ENCODE measurements at regions not wholly inside any gene's neighbourhood (a gene's known extent, or its start where the extent isn't known, plus 50 kb on each side); places are given as distances from the start of the nearest gene placed in this dataset.
"Not testable (repeated sequence)": the region's sequence is repeated elsewhere in the genome, so short reads cannot be mapped to it uniquely, and the experiment has no call there.

- no peak overlapping the region for H3K27ac ChIP-seq (ENCODE audit: low read depth, low read length, severe bottlenecking)
- 90 to 92% methylated on average over 3 of the region's 3 CpGs for WGBS, 2 experiments (ENCODE audit: insufficient coverage in 2 of 2)
- H3K9me3 ChIP-seq (ENCODE audit: control insufficient read depth, low read length) = no peaks in the 10 kb centered on the region
These were observed 457.3 kb upstream of the RGS18 start for GRCh38 chr1:191700922-191701321.

GRCh38 chr1:191702124-191702523 lies 456.1 kb upstream of the RGS18 start:
- H3K27ac ChIP-seq (ENCODE audit: low read depth, low read length, severe bottlenecking) = no peak overlapping the region
- H3K36me3 ChIP-seq (ENCODE audit: control insufficient read depth, insufficient read depth, low read length) = no peaks in the 10 kb centered on the region
- WGBS, 2 experiments (ENCODE audit: insufficient coverage in 2 of 2) = no CpG with 5 or more reads among the region's 2 CpGs
- H3K9me3 ChIP-seq (ENCODE audit: control insufficient read depth, low read length) = no peaks in the 10 kb centered on the region
- H3K4me1 ChIP-seq (ENCODE audit: control insufficient read depth, insufficient read depth, low read length, poor library complexity, severe bottlenecking) = no peaks in the 10 kb centered on the region
- no peak overlapping the region for H3K4me3 ChIP-seq (ENCODE audit: extremely low read depth, insufficient read depth, low read length, poor library complexity, severe bottlenecking)

More at GRCh38 chr1:191700922-191701321, 457.3 kb upstream of the RGS18 start:
- Histone ChIP-seq H3K4me1 (ENCODE audit: control insufficient read depth, insufficient read depth, low read length, poor library complexity, severe bottlenecking) (no peaks in the 10 kb centered on the region), H3K36me3 (ENCODE audit: control insufficient read depth, insufficient read depth, low read length) (no peaks in the 10 kb centered on the region), H3K4me3 (ENCODE audit: extremely low read depth, insufficient read depth, low read length, poor library complexity, severe bottlenecking) (no peak overlapping the region)

- no peak overlapping the region for H3K4me3 ChIP-seq (ENCODE audit: extremely low read depth, insufficient read depth, low read length, poor library complexity, severe bottlenecking)
- no peaks in the 10 kb centered on the region for H3K4me1 ChIP-seq (ENCODE audit: control insufficient read depth, insufficient read depth, low read length, poor library complexity, severe bottlenecking)
- H3K36me3 ChIP-seq (ENCODE audit: control insufficient read depth, insufficient read depth, low read length) = no peaks in the 10 kb centered on the region
- 86 to 92% methylated on average over 1 of the region's 2 CpGs for WGBS, 2 experiments (ENCODE audit: insufficient coverage in 2 of 2)
- no peaks in the 10 kb centered on the region for H3K9me3 ChIP-seq (ENCODE audit: control insufficient read depth, low read length)
- no peak overlapping the region for H3K27ac ChIP-seq (ENCODE audit: low read depth, low read length, severe bottlenecking)
These were observed 451.0 kb upstream of the RGS18 start for GRCh38 chr1:191707288-191707687.

GRCh38 chr1:191709215-191709614 lies 449.0 kb upstream of the RGS18 start:
- 93 to 100% methylated on average over 2 of the region's 2 CpGs for WGBS, 2 experiments (ENCODE audit: insufficient coverage in 2 of 2)
- no peaks in the 10 kb centered on the region for H3K36me3 ChIP-seq (ENCODE audit: control insufficient read depth, insufficient read depth, low read length)
- no peak overlapping the region for H3K27ac ChIP-seq (ENCODE audit: low read depth, low read length, severe bottlenecking)
- no peaks in the 10 kb centered on the region for H3K4me1 ChIP-seq (ENCODE audit: control insufficient read depth, insufficient read depth, low read length, poor library complexity, severe bottlenecking)
- H3K9me3 ChIP-seq (ENCODE audit: control insufficient read depth, low read length) = no peaks in the 10 kb centered on the region
- H3K4me3 ChIP-seq (ENCODE audit: extremely low read depth, insufficient read depth, low read length, poor library complexity, severe bottlenecking) = no peak overlapping the region

- no peaks in the 10 kb centered on the region for H3K36me3 ChIP-seq (ENCODE audit: control insufficient read depth, insufficient read depth, low read length)
- H3K27ac ChIP-seq (ENCODE audit: low read depth, low read length, severe bottlenecking) = no peak overlapping the region
- 95 to 100% methylated on average over 3 to 4 of the region's 6 CpGs for WGBS, 2 experiments (ENCODE audit: insufficient coverage in 2 of 2)
- H3K9me3 ChIP-seq (ENCODE audit: control insufficient read depth, low read length) = no peaks in the 10 kb centered on the region
- H3K4me3 ChIP-seq (ENCODE audit: extremely low read depth, insufficient read depth, low read length, poor library complexity, severe bottlenecking) = no peak overlapping the region
- no peaks in the 10 kb centered on the region for H3K4me1 ChIP-seq (ENCODE audit: control insufficient read depth, insufficient read depth, low read length, poor library complexity, severe bottlenecking)
These were observed 446.3 kb upstream of the RGS18 start for GRCh38 chr1:191711961-191712360.

- H3K27ac ChIP-seq (ENCODE audit: low read depth, low read length, severe bottlenecking) = no peak overlapping the region
- 82 to 100% methylated on average over 1 to 2 of the region's 2 CpGs for WGBS, 2 experiments (ENCODE audit: insufficient coverage in 2 of 2)
These were observed 443.4 kb upstream of the RGS18 start for GRCh38 chr1:191714845-191715244.

GRCh38 chr1:191729742-191730141 lies 428.5 kb upstream of the RGS18 start:
- 93 to 100% methylated on average over 2 of the region's 3 CpGs for WGBS, 2 experiments (ENCODE audit: insufficient coverage in 2 of 2)
- no peaks in the 10 kb centered on the region for H3K36me3 ChIP-seq (ENCODE audit: control insufficient read depth, insufficient read depth, low read length)
- no peaks in the 10 kb centered on the region for H3K4me1 ChIP-seq (ENCODE audit: control insufficient read depth, insufficient read depth, low read length, poor library complexity, severe bottlenecking)
- H3K4me3 ChIP-seq (ENCODE audit: extremely low read depth, insufficient read depth, low read length, poor library complexity, severe bottlenecking) = no peak overlapping the region
- H3K27ac ChIP-seq (ENCODE audit: low read depth, low read length, severe bottlenecking) = no peak overlapping the region
- no peaks in the 10 kb centered on the region for H3K9me3 ChIP-seq (ENCODE audit: control insufficient read depth, low read length)

More at GRCh38 chr1:191714845-191715244, 443.4 kb upstream of the RGS18 start:
- Histone ChIP-seq H3K4me3 (ENCODE audit: extremely low read depth, insufficient read depth, low read length, poor library complexity, severe bottlenecking) (no peak overlapping the region), H3K4me1 (ENCODE audit: control insufficient read depth, insufficient read depth, low read length, poor library complexity, severe bottlenecking) (no peaks in the 10 kb centered on the region), H3K36me3 (ENCODE audit: control insufficient read depth, insufficient read depth, low read length) (no peaks in the 10 kb centered on the region), H3K9me3 (ENCODE audit: control insufficient read depth, low read length) (no peaks in the 10 kb centered on the region)

GRCh38 chr1:191731608-191732302 lies 426.5 kb upstream of the RGS18 start:
- WGBS, 2 experiments (ENCODE audit: insufficient coverage in 2 of 2) = 95 to 97% methylated on average over 18 to 31 of the region's 49 CpGs
- H3K9me3 ChIP-seq (ENCODE audit: control insufficient read depth, low read length); H3K27ac ChIP-seq (ENCODE audit: low read depth, low read length, severe bottlenecking); H3K4me1 ChIP-seq (ENCODE audit: control insufficient read depth, insufficient read depth, low read length, poor library complexity, severe bottlenecking); H3K36me3 ChIP-seq (ENCODE audit: control insufficient read depth, insufficient read depth, low read length); H3K4me3 ChIP-seq (ENCODE audit: extremely low read depth, insufficient read depth, low read length, poor library complexity, severe bottlenecking): not testable (repeated sequence)

- Histone ChIP-seq H3K4me1 (ENCODE audit: control insufficient read depth, insufficient read depth, low read length, poor library complexity, severe bottlenecking) (no peaks in the 10 kb centered on the region), H3K4me3 (ENCODE audit: extremely low read depth, insufficient read depth, low read length, poor library complexity, severe bottlenecking) (no peak overlapping the region), H3K27ac (ENCODE audit: low read depth, low read length, severe bottlenecking) (no peak overlapping the region), H3K9me3 (ENCODE audit: control insufficient read depth, low read length) (no peaks in the 10 kb centered on the region), H3K36me3 (ENCODE audit: control insufficient read depth, insufficient read depth, low read length) (no peaks in the 10 kb centered on the region)
These were observed 423.9 kb upstream of the RGS18 start for GRCh38 chr1:191734321-191734720.

- no CpG with 5 or more reads among the region's 2 CpGs for WGBS, 2 experiments (ENCODE audit: insufficient coverage in 2 of 2)
- no peaks in the 10 kb centered on the region for H3K4me1 ChIP-seq (ENCODE audit: control insufficient read depth, insufficient read depth, low read length, poor library complexity, severe bottlenecking)
- H3K9me3 ChIP-seq (ENCODE audit: control insufficient read depth, low read length) = no peaks in the 10 kb centered on the region
These were observed 418.7 kb upstream of the RGS18 start for GRCh38 chr1:191739544-191739943.

GRCh38 chr1:191752342-191752741 lies 405.9 kb upstream of the RGS18 start:
- no peak overlapping the region for H3K4me3 ChIP-seq (ENCODE audit: extremely low read depth, insufficient read depth, low read length, poor library complexity, severe bottlenecking)
- WGBS, 2 experiments (ENCODE audit: insufficient coverage in 2 of 2) = no CpG with 5 or more reads among the region's 4 CpGs

More at GRCh38 chr1:191739544-191739943, 418.7 kb upstream of the RGS18 start:
- no peaks in the 10 kb centered on the region for H3K36me3 ChIP-seq (ENCODE audit: control insufficient read depth, insufficient read depth, low read length)
- H3K4me3 ChIP-seq (ENCODE audit: extremely low read depth, insufficient read depth, low read length, poor library complexity, severe bottlenecking) = no peak overlapping the region
- H3K27ac ChIP-seq (ENCODE audit: low read depth, low read length, severe bottlenecking) = no peak overlapping the region

More at GRCh38 chr1:191752342-191752741, 405.9 kb upstream of the RGS18 start:
- no peaks in the 10 kb centered on the region for H3K9me3 ChIP-seq (ENCODE audit: control insufficient read depth, low read length)
- no peak overlapping the region for H3K27ac ChIP-seq (ENCODE audit: low read depth, low read length, severe bottlenecking)
- no peaks in the 10 kb centered on the region for H3K36me3 ChIP-seq (ENCODE audit: control insufficient read depth, insufficient read depth, low read length)
- H3K4me1 ChIP-seq (ENCODE audit: control insufficient read depth, insufficient read depth, low read length, poor library complexity, severe bottlenecking) = no peaks in the 10 kb centered on the region
